GM06990 (cell line): ENCODE measurements at regions not wholly inside any gene's neighbourhood (a gene's known extent, or its start where the extent isn't known, plus 50 kb on each side); places are given as distances from the start of the nearest gene placed in this dataset.

Experiments
- DNase-seq: peaks from one replicate; pipeline ENCODE4 v3.0.0-alpha.2; 2011; ENCODE audit not compliant: insufficient read length; ENCODE audit errors: extremely low read depth
- H3K27me3 ChIP-seq: replicated peaks from 2 replicates; pipeline ENCODE4 v1.6.0; 2011; ENCODE audit warnings: low read length; ENCODE audit not compliant: control insufficient read depth, insufficient read depth
- H3K36me3 ChIP-seq: 2 replicates; pipeline ENCODE4 v1.5.1; 2011; ENCODE audit warnings: low read length; ENCODE audit not compliant: control insufficient read depth, insufficient read depth
- H3K4me3 ChIP-seq: replicated peaks from 2 replicates; pipeline ENCODE4 v1.5.1; 2011; ENCODE audit warnings: low read depth, mild to moderate bottlenecking, control low read depth, low read length
- CTCF ChIP-seq: IDR thresholded peaks from 2 replicates; pipeline ENCODE4 v1.5.1; 2011; ENCODE audit warnings: low read length, control low read depth, mild to moderate bottlenecking, inconsistent platforms; ENCODE audit not compliant: insufficient read depth, poor library complexity, severe bottlenecking

- Histone ChIP-seq H3K27me3 (no peaks in the 10 kb centered on the region), H3K36me3 (no peaks in the 10 kb centered on the region), H3K4me3 (no peak overlapping the region)
- DNase-seq, result no peak
- TF ChIP-seq CTCF, result no peak
Measured at GRCh38 chr4:23194751-23195150, 502.0 kb downstream of the GBA3 start.

GRCh38 chr4:23174179-23174578 lies 481.4 kb downstream of the GBA3 start:
- no peak for DNase-seq
- Histone ChIP-seq H3K36me3 (no peaks in the 10 kb centered on the region), H3K4me3 (no peak overlapping the region), H3K27me3 (no peaks in the 10 kb centered on the region)
- TF ChIP-seq CTCF, result no peak

- TF ChIP-seq CTCF, result no peak
- Histone ChIP-seq H3K4me3 (no peak overlapping the region), H3K27me3 (no peaks in the 10 kb centered on the region), H3K36me3 (no peaks in the 10 kb centered on the region)
- no peak for DNase-seq
Measured at GRCh38 chr4:23171976-23172375, 479.2 kb downstream of the GBA3 start.

- Histone ChIP-seq H3K4me3 (no peak overlapping the region), H3K27me3 (no peaks in the 10 kb centered on the region), H3K36me3 (no peaks in the 10 kb centered on the region)
- TF ChIP-seq CTCF, result no peak
- no peak for DNase-seq
Measured at GRCh38 chr4:23169608-23170311, 477.0 kb downstream of the GBA3 start.

- no peak for DNase-seq
- H3K36me3 ChIP-seq, result no peaks in the 10 kb centered on the region
- no peak for TF ChIP-seq CTCF
- no peak overlapping the region for H3K4me3 ChIP-seq
- H3K27me3 ChIP-seq, result no peaks in the 10 kb centered on the region
Measured at GRCh38 chr4:23166919-23167318, 474.2 kb downstream of the GBA3 start.

GRCh38 chr4:23166407-23166806 lies 473.7 kb downstream of the GBA3 start:
- Histone ChIP-seq H3K36me3 (no peaks in the 10 kb centered on the region), H3K27me3 (no peaks in the 10 kb centered on the region), H3K4me3 (no peak overlapping the region)
- DNase-seq, result no peak
- no peak for TF ChIP-seq CTCF
